Keratinocyte (primary cell): ENCODE measurements at regions not wholly inside any gene's neighbourhood (a gene's known extent, or its start where the extent isn't known, plus 50 kb on each side); places are given as distances from the start of the nearest gene placed in this dataset.

Experiments used
- DNase-seq: peaks from one replicate; pipeline ENCODE4 v3.0.0-alpha.2; 2011; ENCODE audit warnings: low read depth, missing footprints, low spot score
- FAIRE-seq: peaks from 2 replicates; lab custom pipeline; 2011; peaks lifted over from hg19 to GRCh38; lab: Jason Lieb, UNC
- H2AFZ ChIP-seq: 2 replicates; pipeline ENCODE4 v1.6.0; 2012; ENCODE audit warnings: low read length, control low read depth, inconsistent platforms; ENCODE audit not compliant: control insufficient read depth
- H3K27ac ChIP-seq: 2 replicates; pipeline ENCODE4 v1.5.1; 2011; ENCODE audit warnings: low read length; ENCODE audit not compliant: control insufficient read depth, insufficient read depth
- H3K27me3 ChIP-seq: 3 replicates; pipeline ENCODE4 v1.6.0; 2011; ENCODE audit warnings: low read length; ENCODE audit not compliant: control insufficient read depth, insufficient read depth; ENCODE audit errors: extremely low read depth
- H3K36me3 ChIP-seq, 2 experiments: 2 replicates in 1 of 2; 3 replicates in 1 of 2; pipeline ENCODE4 v1.5.1; 2011; ENCODE audit warnings: low read length in 2 of 2, mild to moderate bottlenecking in 1 of 2; ENCODE audit not compliant: control insufficient read depth in 2 of 2, insufficient read depth in 2 of 2; ENCODE audit errors: extremely low read depth in 1 of 2
- H3K4me1 ChIP-seq: 3 replicates; pipeline ENCODE4 v1.5.1; 2011; ENCODE audit warnings: low read length; ENCODE audit not compliant: control insufficient read depth, insufficient read depth; ENCODE audit errors: extremely low read depth
- H3K4me2 ChIP-seq: 3 replicates; pipeline ENCODE4 v1.6.0; 2011; ENCODE audit warnings: low read depth, low read length; ENCODE audit not compliant: control insufficient read depth, insufficient read depth; ENCODE audit errors: extremely low read depth
- H3K4me3 ChIP-seq, 3 experiments: fragments of 200-600 bp in 1 of 3; sonication (generic) in 1 of 3; 2 replicates in 2 of 3; 3 replicates in 1 of 3; pipeline ENCODE4 v1.5.1; 2011 to 2016; ENCODE audit warnings: low read length in 3 of 3, mild to moderate bottlenecking in 3 of 3, control low read depth in 2 of 3, inconsistent platforms in 1 of 3, low read depth in 1 of 3, mixed read lengths in 1 of 3, mixed run types in 1 of 3, moderate library complexity in 1 of 3; ENCODE audit not compliant: control insufficient read depth in 2 of 3, insufficient read depth in 2 of 3; ENCODE audit errors: extremely low read depth in 1 of 3
- H3K79me2 ChIP-seq: 2 replicates; pipeline ENCODE4 v1.6.0; 2012; ENCODE audit warnings: low read length; ENCODE audit not compliant: control insufficient read depth, insufficient read depth
- H3K9ac ChIP-seq: 3 replicates; pipeline ENCODE4 v1.6.0; 2011; ENCODE audit warnings: low read length; ENCODE audit not compliant: control insufficient read depth, insufficient read depth; ENCODE audit errors: extremely low read depth
- H3K9me1 ChIP-seq: 3 replicates; pipeline ENCODE4 v1.6.0; 2011; ENCODE audit warnings: low read length; ENCODE audit not compliant: control insufficient read depth, insufficient read depth; ENCODE audit errors: extremely low read depth
- H3K9me3 ChIP-seq: 2 replicates; pipeline ENCODE4 v1.5.1; 2012; ENCODE audit warnings: low read depth, low read length; ENCODE audit not compliant: control insufficient read depth
- H4K20me1 ChIP-seq: 3 replicates; pipeline ENCODE4 v1.6.0; 2011; ENCODE audit warnings: low read length; ENCODE audit not compliant: control insufficient read depth, insufficient read depth; ENCODE audit errors: extremely low read depth
- CTCF ChIP-seq, 3 experiments: IDR thresholded peaks in 1 of 3; conservative IDR thresholded peaks in 1 of 3; optimal IDR thresholded peaks in 1 of 3; 2 replicates in 2 of 3; 3 replicates in 1 of 3; pipeline versions ENCODE3 to v1.5.1; 2011; ENCODE audit warnings: low read length in 3 of 3, mild to moderate bottlenecking in 3 of 3, moderate library complexity in 2 of 3, control low read depth in 1 of 3, inconsistent platforms in 1 of 3; ENCODE audit not compliant: insufficient read depth in 2 of 3; ENCODE audit errors: extremely low read depth in 1 of 3
- EZH2 ChIP-seq: IDR thresholded peaks from one replicate; pipeline ENCODE4 v1.6.1; 2012; ENCODE audit warnings: inconsistent platforms, mild to moderate bottlenecking, low read length, moderate library complexity
- dilution Hi-C: fragments of 300-500 bp; cut with MboI; formaldehyde crosslinking; loops from one replicate; pipeline ENCODE4 v1.7.0; 2020; ENCODE audit warnings: low sequenced_read_pairs; ENCODE audit not compliant: extremely low pct_ligation_motif_present

DNA sequence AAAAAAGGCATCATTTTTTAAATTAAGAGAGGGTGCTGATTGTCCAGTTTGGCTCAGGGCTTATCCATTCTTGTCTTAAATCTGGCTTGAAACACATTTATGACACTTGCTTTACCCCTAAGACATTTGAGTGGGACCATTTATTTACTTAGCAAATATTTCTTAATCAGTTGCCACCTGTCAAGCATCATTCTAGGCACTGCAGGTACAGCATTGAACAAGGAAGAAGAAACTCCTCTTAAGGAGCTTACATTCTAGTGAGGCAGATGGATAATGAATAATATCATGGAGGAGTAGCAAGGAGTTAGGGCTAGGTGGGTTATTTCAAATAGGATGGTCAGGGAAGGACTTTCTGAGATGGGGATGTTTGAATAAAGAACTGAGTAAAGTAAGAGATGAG, 189.8 kb downstream of the UTRN start:
- Histone ChIP-seq H3K9me3 (no peaks in the 10 kb centered on the region), H2AFZ (no peak overlapping the region), H3K4me1 (no peaks in the 10 kb centered on the region), H3K36me3 (no peaks in the 10 kb centered on the region), H3K9ac (no peak overlapping the region), H3K4me3 (no peak overlapping the region), H3K27ac (no peak overlapping the region), H3K4me2 (no peak overlapping the region), H3K9me1 (no peaks in the 10 kb centered on the region), H3K27me3 (no peaks in the 10 kb centered on the region), H4K20me1 (no peaks in the 10 kb centered on the region), H3K79me2 (no peaks in the 10 kb centered on the region)
- TF ChIP-seq EZH2, result no peak
- no peak for TF ChIP-seq CTCF (optimal IDR thresholded peaks at IDR 0.05 in 1 of 3, IDR thresholded peaks at IDR 0.05 in 1 of 3, conservative IDR thresholded peaks at IDR 0.05 in 1 of 3; ENCODE audit: extremely low read depth in 1 of 3, insufficient read depth in 2 of 3, low read length in 3 of 3)
- DNase-seq, result no peak
- dilution Hi-C loops, result no loop called here
- no peak for FAIRE-seq

DNA sequence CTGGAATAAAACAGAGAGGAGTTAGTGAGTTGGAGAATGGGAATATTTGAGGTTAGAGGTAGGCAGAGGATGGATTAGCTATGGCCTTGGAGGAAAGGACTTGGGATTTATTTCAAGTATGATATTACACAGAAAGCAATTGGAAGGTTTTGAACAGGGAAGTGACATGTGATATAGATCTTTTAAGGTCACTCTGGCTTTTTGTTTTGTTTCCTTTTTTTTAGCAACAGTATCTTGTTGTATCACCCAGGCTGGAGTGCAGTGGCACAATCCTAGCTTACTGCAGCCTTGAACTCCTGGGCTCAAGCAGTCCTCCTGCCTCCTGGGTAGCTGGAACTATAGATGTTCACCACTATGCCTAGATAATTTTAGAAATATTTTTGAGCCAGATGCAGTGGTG, 190.3 kb downstream of the UTRN start:
- Histone ChIP-seq H4K20me1 (no peaks in the 10 kb centered on the region), H3K79me2 (no peaks in the 10 kb centered on the region), H2AFZ (no peak overlapping the region), H3K9me1 (no peaks in the 10 kb centered on the region), H3K9ac (no peak overlapping the region), H3K4me3 (no peak overlapping the region), H3K4me1 (no peaks in the 10 kb centered on the region), H3K36me3 (no peaks in the 10 kb centered on the region), H3K27me3 (no peaks in the 10 kb centered on the region), H3K27ac (no peak overlapping the region), H3K9me3 (no peaks in the 10 kb centered on the region), H3K4me2 (no peak overlapping the region)
- dilution Hi-C loops, result no loop called here
- no peak for TF ChIP-seq EZH2
- no peak for TF ChIP-seq CTCF (optimal IDR thresholded peaks at IDR 0.05 in 1 of 3, IDR thresholded peaks at IDR 0.05 in 1 of 3, conservative IDR thresholded peaks at IDR 0.05 in 1 of 3; ENCODE audit: extremely low read depth in 1 of 3, insufficient read depth in 2 of 3, low read length in 3 of 3)
- FAIRE-seq, result no peak
- no peak for DNase-seq
